ENCODE measurements at regions not wholly inside any gene's neighbourhood (a gene's known extent, or its start where the extent isn't known, plus 50 kb on each side); places are given as distances from the start of the nearest gene placed in this dataset.
A peak's percentile ranks its signal among the peaks of the same experiment; 100 is the strongest.

GRCh38 chr18:34583895-34584294, 126.2 kb upstream of the DTNA start:
- no peak for DNase-seq (ENCODE audit: low read depth)
- TF ChIP-seq CTCF (conservative IDR thresholded peaks at IDR 0.05; ENCODE audit: low read depth, low read length): no peak
- no peak overlapping the region for H3K4me3 ChIP-seq (ENCODE audit: low read depth, low read length)

GRCh38 chr18:34590503-34590902, 119.6 kb upstream of the DTNA start:
- DNase-seq (ENCODE audit: low read depth): no peak
- no peak for TF ChIP-seq CTCF (conservative IDR thresholded peaks at IDR 0.05; ENCODE audit: low read depth, low read length)
- H3K4me3 ChIP-seq (ENCODE audit: low read depth, low read length): no peak overlapping the region

- no peak for DNase-seq (ENCODE audit: low read depth)
- no peak for TF ChIP-seq CTCF (conservative IDR thresholded peaks at IDR 0.05; ENCODE audit: low read depth, low read length)
- H3K4me3 ChIP-seq (ENCODE audit: low read depth, low read length): no peak overlapping the region
Observed at GRCh38 chr18:34591920-34592444, 118.1 kb upstream of the DTNA start.

GRCh38 chr18:34592481-34592880, 117.6 kb upstream of the DTNA start:
- DNase-seq (ENCODE audit: low read depth): no peak
- TF ChIP-seq CTCF (conservative IDR thresholded peaks at IDR 0.05; ENCODE audit: low read depth, low read length): no peak
- H3K4me3 ChIP-seq (ENCODE audit: low read depth, low read length): peak overlapping the region; percentile 55

GRCh38 chr18:34592961-34593382, 117.1 kb upstream of the DTNA start:
- peak; percentile 49 for DNase-seq (ENCODE audit: low read depth)
- TF ChIP-seq CTCF (conservative IDR thresholded peaks at IDR 0.05; ENCODE audit: low read depth, low read length): no peak
- H3K4me3 ChIP-seq (ENCODE audit: low read depth, low read length): peak overlapping the region; percentile 55

- no peak for TF ChIP-seq CTCF (conservative IDR thresholded peaks at IDR 0.05; ENCODE audit: low read depth, low read length)
- no peak for DNase-seq (ENCODE audit: low read depth)
- no peak overlapping the region for H3K4me3 ChIP-seq (ENCODE audit: low read depth, low read length)
Observed at GRCh38 chr18:34594266-34594665, 115.8 kb upstream of the DTNA start.

- no peak for DNase-seq (ENCODE audit: low read depth)
- no peak overlapping the region for H3K4me3 ChIP-seq (ENCODE audit: low read depth, low read length)
- peak; percentile 66 for TF ChIP-seq CTCF (conservative IDR thresholded peaks at IDR 0.05; ENCODE audit: low read depth, low read length)
Observed at GRCh38 chr18:34595690-34596089, 114.4 kb upstream of the DTNA start.
